CD4-positive, alpha-beta T cell treated with Interleukin-21 for 1 hour (primary cell): ENCODE measurements at regions not wholly inside any gene's neighbourhood (a gene's known extent, or its start where the extent isn't known, plus 50 kb on each side); places are given as distances from the start of the nearest gene placed in this dataset.

ENCODE experiments used
- DNase-seq: peaks from one replicate; pipeline ENCODE4 v3.0.0-alpha.2; 2020

DNA sequence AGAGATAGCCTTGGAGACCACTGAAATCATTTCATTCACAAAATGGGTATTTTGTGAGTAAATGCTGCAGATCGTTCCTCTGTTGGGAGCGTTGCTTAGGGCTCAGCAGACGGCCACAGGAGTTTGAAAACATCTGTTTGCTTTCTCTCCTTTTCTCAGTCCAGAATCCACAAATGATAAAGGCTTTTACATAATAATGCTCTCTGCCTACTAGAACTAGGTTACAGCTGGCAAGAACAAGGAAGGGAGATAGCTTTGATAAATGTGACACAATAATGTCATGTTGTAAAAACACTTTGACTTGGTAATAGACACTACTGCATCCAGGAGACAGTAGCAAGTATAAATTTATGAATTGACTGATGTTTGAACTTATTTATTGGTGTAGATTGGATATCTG is 1072.4 kb upstream of the CDH6 start:
- DNase-seq = no peak

GRCh38 chr5:30117135-30117534 is 1076.4 kb upstream of the CDH6 start:
- DNase-seq = no peak

DNA sequence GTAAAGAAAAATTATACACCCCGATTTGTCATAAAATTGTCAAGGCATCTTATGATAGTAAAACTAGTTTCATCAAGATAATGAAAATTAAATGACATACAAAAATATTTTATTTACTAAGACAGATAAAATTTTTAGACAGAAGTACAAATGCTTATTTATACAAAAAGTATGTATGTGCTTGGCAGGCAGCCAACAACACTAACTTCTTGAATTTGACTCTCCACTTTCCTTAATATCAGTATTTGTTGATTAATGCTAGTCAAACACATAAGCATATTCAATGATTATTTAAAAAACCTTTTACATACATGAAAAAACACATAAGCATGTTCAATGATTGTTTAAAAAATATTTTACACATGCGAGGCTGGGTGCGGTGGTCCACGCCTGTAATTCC is 1079.9 kb upstream of the CDH6 start:
- no peak for DNase-seq

GRCh38 chr5:30112867-30113266 is 1080.6 kb upstream of the CDH6 start:
- DNase-seq = no peak

DNA sequence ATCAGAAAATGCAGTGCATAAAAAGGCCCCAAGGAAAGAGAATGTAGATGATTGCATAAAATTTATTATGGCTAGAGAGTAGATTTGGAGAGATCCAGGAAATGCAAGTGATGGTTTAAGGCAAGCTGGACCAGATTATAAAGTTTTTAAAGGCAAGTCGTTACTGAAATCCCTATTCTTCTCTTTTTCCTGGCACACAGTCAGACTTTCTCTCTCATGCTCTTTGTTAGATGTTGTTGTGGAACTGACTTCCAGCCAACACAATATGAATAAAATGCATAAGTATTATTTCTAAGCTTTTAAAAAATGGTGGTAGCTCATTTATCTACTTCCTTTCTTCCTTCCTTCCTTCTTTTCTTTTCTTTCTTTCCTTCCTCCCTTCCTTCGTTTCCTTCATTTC is 1085.4 kb upstream of the CDH6 start:
- DNase-seq = no peak

DNA sequence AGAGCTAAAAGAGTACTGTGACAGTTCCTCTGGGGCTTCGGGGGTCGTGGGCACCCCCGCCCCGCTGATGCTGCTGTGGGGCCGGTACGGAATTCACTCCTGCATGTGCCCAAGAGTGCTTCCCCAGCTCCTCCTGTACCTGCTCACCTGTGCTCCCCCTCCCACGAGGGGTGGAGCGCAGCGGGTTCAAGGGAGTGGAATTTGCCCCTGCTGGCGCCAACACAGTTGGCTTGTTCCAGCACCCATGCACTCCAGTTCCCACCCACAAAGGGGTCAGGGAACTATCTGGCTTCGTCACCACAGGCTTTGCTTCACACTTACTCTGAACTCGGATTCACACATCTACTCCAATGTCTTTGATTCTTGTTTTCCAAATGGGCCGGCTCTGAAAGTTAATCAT is 1086.9 kb upstream of the CDH6 start:
- DNase-seq = no peak

DNA sequence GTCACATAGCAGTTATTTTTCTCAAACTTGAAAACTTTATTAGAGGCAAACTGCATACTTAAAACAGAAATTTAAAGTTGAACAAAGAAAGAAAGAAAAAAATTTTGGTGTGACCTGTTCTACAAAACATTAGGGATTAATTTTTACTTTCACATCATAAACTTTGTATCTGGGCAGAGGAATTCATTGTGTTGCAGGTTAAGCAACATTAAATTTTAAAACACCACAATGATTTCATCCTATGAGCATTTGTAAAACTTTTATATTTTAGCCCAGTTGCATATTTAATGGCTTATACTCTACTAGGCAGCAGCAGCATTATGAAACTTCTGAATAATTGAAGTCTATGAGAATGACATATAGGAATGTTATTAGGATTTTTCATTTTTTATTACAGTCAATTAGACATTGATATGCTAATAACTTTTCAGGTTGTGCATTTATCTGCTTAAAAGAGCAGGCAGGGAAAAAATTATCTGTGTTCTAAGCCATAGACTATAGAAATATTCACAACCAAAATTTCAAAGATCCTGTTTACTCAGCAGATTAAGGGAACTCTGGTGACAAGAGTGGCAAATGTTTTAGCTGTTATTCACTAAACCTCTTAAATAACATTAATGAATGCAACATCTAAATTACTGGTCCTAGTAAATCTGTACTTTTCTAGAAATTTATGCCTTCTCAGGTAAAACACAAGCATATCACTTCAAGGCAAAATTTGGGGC is 1088.5 kb upstream of the CDH6 start:
- no peak for DNase-seq

- no peak for DNase-seq
Measured at GRCh38 chr5:30103452-30104202, 1089.9 kb upstream of the CDH6 start.

- no peak for DNase-seq
Measured at GRCh38 chr5:30103052-30103451, 1090.4 kb upstream of the CDH6 start.

- no peak for DNase-seq
Measured at GRCh38 chr5:30102185-30102584, 1091.3 kb upstream of the CDH6 start.

DNA sequence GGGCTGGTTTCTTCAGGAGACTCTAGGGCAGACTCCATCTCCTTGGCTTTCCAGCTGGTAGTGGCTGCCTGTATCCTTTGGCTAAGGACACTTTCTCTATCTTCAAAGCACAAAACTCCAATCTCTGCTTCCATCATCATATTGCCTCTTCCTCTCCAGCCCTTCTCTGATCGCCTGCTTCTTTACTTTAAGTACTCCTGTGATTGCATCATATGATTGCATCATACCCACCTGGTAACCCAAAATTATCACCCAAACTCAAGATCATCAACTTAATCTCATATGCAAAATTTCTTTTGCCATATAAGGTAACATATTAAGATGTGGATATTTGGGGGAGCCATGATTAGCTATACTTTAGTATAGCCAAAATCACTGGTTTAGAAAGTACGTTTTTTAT is 1092.6 kb upstream of the CDH6 start:
- DNase-seq = no peak

DNA sequence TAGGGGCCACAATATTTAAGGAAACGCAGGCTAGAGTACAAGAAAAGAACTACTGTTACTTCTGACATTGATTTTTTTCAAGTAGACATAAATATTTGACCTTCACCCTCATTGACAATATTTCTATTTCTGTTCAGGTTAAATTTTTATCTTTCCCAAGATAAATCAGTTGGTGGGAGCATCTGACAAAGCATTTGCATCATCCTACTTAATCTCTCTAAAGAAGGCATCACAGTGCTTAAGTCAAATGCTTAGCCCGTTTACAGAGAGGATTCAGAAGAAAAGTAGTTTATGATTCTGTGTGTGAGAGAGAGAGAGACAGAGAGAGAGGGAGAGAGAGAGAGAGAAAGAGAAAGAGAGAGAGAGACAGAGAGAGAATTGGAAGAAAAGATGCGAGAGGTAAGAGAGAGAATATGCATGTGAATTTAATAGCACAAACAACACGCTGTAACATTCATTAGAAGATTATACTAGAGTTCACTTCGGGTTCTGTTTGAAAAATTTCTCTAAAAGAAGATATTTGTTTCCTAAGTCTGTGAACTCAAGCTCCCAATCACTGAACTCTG is 1093.3 kb upstream of the CDH6 start:
- no peak for DNase-seq

- DNase-seq = no peak
Measured at GRCh38 chr5:30099634-30100033, 1093.9 kb upstream of the CDH6 start.

- DNase-seq = no peak
Measured at GRCh38 chr5:30098940-30099339, 1094.5 kb upstream of the CDH6 start.

DNA sequence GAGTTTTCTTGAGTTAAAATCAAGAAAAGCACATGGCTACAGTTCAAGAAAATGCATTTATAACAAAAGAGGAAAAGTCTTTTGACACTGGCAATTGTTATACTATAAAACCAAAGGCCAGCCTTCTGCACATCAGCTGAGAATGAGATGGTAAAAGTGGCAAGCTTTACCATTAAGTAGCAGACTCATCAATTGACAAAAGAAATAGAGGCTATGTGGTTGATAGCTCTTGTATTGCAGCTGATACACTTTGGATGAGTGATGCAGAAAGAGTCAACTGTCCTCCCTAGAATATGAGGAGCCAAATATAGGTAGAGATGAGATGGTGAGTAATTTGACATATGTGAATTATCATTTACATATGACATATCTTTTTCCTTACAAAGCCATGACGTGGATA is 1100.9 kb upstream of the CDH6 start:
- DNase-seq = no peak

DNA sequence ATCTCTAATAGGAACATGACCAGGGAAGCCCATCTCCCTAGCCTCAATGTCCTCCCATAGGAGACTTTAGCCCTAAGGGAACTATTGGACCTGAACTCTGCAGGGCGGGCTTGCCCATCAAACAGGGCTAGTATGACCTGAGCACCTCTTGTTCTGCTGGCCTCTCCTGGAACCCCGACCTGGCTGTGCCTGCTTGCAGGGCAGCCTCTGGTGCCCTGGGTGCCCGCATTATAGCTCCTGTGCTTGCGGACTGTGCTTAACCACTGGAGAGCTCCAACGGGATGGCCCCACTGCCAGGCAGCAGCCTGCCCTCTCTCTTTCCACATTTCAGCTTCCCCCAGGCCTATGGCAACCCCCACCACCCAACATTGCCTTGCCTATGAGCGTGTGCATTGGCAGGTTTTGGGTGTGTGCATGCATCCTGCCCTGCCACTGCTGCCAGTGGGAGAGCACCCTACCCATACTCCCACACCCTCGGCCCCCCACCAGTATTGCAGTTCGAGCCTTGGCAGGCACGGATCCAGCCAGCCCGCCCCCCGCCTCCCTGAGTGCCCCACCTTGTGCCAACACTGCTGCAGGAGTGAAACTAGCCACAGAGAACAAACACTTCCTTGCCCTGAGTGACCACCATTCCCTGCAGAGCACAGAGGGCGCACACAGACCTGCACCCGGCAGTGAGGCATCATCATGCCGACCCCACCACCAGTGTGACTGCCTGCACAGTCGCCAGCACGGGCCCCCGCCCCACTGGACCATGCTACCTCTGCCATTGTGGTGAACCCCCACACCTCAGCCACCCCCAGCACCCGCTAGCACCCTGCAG is 1123.8 kb upstream of the CDH6 start:
- DNase-seq = no peak

- DNase-seq = no peak
Measured at GRCh38 chr5:30063503-30063902, 1130.0 kb upstream of the CDH6 start.

DNA sequence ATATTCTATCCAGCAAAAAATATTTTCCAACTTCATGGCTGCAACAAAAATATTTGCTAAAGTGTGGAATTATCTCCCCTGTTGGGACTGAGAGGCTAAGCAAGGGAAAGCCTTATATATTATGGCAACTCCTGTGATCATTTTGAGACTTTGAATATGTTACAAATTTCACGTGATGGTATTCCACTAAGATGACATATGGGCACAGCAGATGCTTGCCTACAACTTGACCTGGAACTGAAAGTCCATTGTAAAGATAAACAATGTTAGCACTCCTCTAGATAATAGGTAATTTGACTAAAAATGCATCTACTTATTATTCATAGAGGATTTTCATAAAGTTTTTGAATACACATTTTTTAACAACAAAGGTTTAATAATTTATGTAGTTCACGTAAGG is 1141.5 kb upstream of the CDH6 start:
- no peak for DNase-seq

GRCh38 chr5:30050056-30050815 is 1143.2 kb upstream of the CDH6 start:
- no peak for DNase-seq

DNA sequence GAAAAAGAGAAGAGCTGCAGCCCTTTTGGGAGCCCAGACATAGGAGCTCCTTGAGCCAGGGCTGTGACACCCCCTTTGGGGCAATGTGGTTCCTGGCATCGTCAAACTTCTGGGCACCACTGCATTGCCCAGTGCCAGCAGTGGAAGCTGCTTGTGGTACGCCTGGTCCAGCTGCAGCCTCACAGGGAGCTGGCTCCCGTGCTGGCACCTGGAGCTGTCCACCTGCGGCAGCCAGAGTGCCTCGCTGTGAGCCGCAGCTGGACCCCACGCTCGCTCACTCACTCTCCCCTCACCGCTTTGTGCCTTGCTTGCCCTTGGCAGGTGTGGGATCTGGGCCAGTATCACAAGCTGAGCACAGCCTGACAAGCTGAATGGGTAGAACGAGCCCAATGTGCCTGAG is 1150.8 kb upstream of the CDH6 start:
- no peak for DNase-seq

DNA sequence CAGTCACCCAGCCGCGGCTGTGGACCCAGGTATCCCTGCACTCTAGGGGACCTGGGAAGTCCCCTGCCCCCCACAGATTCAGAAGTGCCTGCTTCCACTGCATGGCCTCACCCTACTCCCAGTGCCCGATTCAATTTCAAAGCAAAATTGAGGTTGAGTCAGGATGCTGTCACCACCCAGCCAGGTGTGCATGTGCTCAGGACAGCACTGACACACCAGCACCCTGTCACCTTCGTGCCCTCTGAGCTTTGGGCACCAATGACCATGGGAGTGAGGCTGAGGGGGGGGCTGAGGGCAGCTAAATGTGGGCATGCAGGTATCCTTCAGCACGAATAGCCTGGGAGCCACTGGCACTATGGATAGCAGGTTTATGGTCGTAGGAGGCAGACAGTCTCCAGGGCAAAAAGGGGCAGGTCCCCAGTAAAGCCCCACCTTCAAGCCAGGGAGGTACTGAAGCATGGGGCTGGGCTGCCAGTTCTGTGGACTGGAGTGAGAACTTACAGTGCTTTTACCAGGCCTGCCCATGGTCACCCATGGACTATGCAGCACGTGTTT is 1151.6 kb upstream of the CDH6 start:
- DNase-seq = no peak

DNA sequence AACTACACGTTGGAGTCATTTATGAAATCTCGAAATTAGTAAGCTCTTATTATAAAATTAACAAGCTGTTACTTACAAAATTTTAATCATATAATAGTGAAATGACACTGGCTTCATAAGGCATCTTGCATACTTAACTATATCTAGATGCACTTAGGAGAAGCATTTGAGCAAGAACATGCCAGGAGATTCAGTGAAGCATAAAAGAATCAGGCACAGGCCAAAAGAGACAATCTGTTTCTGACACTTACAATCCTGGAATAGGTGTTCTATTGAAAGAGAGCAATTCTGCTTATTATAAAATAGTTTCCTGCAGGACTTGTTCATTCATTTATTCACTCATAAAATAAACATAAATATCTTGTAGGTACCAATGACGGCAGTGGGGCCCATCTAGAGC is 1152.2 kb upstream of the CDH6 start:
- DNase-seq = no peak
